ENCODE measurements at regions not wholly inside any gene's neighbourhood (a gene's known extent, or its start where the extent isn't known, plus 50 kb on each side); places are given as distances from the start of the nearest gene placed in this dataset.

GRCh38 chr2:4391013-4391412 lies 687.6 kb downstream of the DCDC2C start:
- Histone ChIP-seq H3K9me3 (ENCODE audit: insufficient read depth, low read length) (no peaks in the 10 kb centered on the region), H3F3A (ENCODE audit: insufficient read depth) (no peaks in the 10 kb centered on the region), H3K9me2 (replicated peaks; ENCODE audit: insufficient read depth, low read length) (no peaks in the 10 kb centered on the region), H3K27ac (ENCODE audit: low read depth, low read length) (no peak overlapping the region), H3K9ac (ENCODE audit: low read length) (no peak overlapping the region), H3K36me3 (ENCODE audit: low read length) (no peaks in the 10 kb centered on the region), H4K20me1 (ENCODE audit: low read depth, low read length) (no peaks in the 10 kb centered on the region; the same call in 1 of the 2 replicates), H3K4me2 (ENCODE audit: low read depth, low read length, poor library complexity, severe bottlenecking) (no peak overlapping the region), H3K27me3 (ENCODE audit: low read length) (no peaks in the 10 kb centered on the region), H2AFZ (ENCODE audit: low read depth, low read length, severe bottlenecking) (no peak overlapping the region), H3K79me2 (ENCODE audit: insufficient read depth, low read length) (no peaks in the 10 kb centered on the region), H3K4me3 (ENCODE audit: insufficient read depth, low read length, poor library complexity, severe bottlenecking) (no peak overlapping the region)
- no peak for TF ChIP-seq EZH2phosphoT487 (conservative IDR thresholded peaks at IDR 0.05; ENCODE audit: low read length)
- no peak for TF ChIP-seq CTCF (IDR thresholded peaks at IDR 0.05; ENCODE audit: insufficient read depth, low read length, poor library complexity, severe bottlenecking)

DNA sequence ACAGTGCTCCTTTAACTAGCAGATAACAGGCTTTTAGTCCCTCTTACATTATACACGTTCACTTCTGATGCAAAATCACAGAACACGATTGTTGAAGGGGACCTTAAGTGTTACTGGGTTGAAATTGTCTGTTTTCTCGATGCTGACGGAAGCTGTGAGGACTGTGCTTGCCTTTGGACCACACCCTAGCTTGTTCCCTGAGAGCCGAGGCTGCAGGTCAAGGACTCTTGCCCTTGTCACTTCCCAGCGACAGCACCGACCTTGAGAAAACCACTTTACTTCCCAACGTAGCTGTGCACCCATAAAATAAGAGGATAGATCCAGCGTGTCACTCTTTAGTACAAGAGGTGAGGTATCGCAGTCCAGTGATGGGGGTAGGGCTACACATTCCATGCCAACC lies 701.0 kb downstream of the DCDC2C start:
- Histone ChIP-seq H3F3A (ENCODE audit: insufficient read depth) (no peaks in the 10 kb centered on the region), H3K9me2 (replicated peaks; ENCODE audit: insufficient read depth, low read length) (no peaks in the 10 kb centered on the region), H3K27me3 (ENCODE audit: low read length) (no peaks in the 10 kb centered on the region), H2AFZ (ENCODE audit: low read depth, low read length, severe bottlenecking) (no peak overlapping the region), H4K20me1 (ENCODE audit: low read depth, low read length) (no peaks in the 10 kb centered on the region), H3K27ac (ENCODE audit: low read depth, low read length) (no peak overlapping the region), H3K36me3 (ENCODE audit: low read length) (no peaks in the 10 kb centered on the region), H3K4me2 (ENCODE audit: low read depth, low read length, poor library complexity, severe bottlenecking) (no peak overlapping the region), H3K9ac (ENCODE audit: low read length) (no peak overlapping the region), H3K4me3 (ENCODE audit: insufficient read depth, low read length, poor library complexity, severe bottlenecking) (no peak overlapping the region), H3K79me2 (ENCODE audit: insufficient read depth, low read length) (no peaks in the 10 kb centered on the region), H3K9me3 (ENCODE audit: insufficient read depth, low read length) (no peaks in the 10 kb centered on the region)
- TF ChIP-seq EZH2phosphoT487 (conservative IDR thresholded peaks at IDR 0.05; ENCODE audit: low read length) (no peak), CTCF (IDR thresholded peaks at IDR 0.05; ENCODE audit: insufficient read depth, low read length, poor library complexity, severe bottlenecking) (no peak)

- H3K79me2 ChIP-seq (ENCODE audit: insufficient read depth, low read length), result no peaks in the 10 kb centered on the region
- no peak overlapping the region for H3K4me3 ChIP-seq (ENCODE audit: insufficient read depth, low read length, poor library complexity, severe bottlenecking)
- no peaks in the 10 kb centered on the region for H3K36me3 ChIP-seq (ENCODE audit: low read length)
- H4K20me1 ChIP-seq (ENCODE audit: low read depth, low read length), result no peaks in the 10 kb centered on the region
- H3K27me3 ChIP-seq (ENCODE audit: low read length), result no peaks in the 10 kb centered on the region
- H3K4me2 ChIP-seq (ENCODE audit: low read depth, low read length, poor library complexity, severe bottlenecking), result no peak overlapping the region
- H3K9me3 ChIP-seq (ENCODE audit: insufficient read depth, low read length), result no peaks in the 10 kb centered on the region
- no peaks in the 10 kb centered on the region for H3K9me2 ChIP-seq (replicated peaks; ENCODE audit: insufficient read depth, low read length)
- TF ChIP-seq CTCF (IDR thresholded peaks at IDR 0.05; ENCODE audit: insufficient read depth, low read length, poor library complexity, severe bottlenecking) (no peak), EZH2phosphoT487 (conservative IDR thresholded peaks at IDR 0.05; ENCODE audit: low read length) (no peak)
- H2AFZ ChIP-seq (ENCODE audit: low read depth, low read length, severe bottlenecking), result no peak overlapping the region
- H3K9ac ChIP-seq (ENCODE audit: low read length), result no peak overlapping the region
- H3F3A ChIP-seq (ENCODE audit: insufficient read depth), result no peaks in the 10 kb centered on the region
- no peak overlapping the region for H3K27ac ChIP-seq (ENCODE audit: low read depth, low read length)
Observed at GRCh38 chr2:4408321-4408720, 704.9 kb downstream of the DCDC2C start.
